HS-27A (cell line): ENCODE measurements at regions not wholly inside any gene's neighbourhood (a gene's known extent, or its start where the extent isn't known, plus 50 kb on each side); places are given as distances from the start of the nearest gene placed in this dataset.
"Not testable (repeated sequence)": the region's sequence is repeated elsewhere in the genome, so short reads cannot be mapped to it uniquely, and the experiment has no call there.

Experiments
- DNase-seq: peaks from one replicate; pipeline ENCODE4 v3.0.0-alpha.2; 2012; ENCODE audit warnings: low read depth, missing footprints

GRCh38 chr2:228516019-228516418, 334.5 kb upstream of the SPHKAP start:
- DNase-seq = no peak

GRCh38 chr2:228513480-228513879, 332.0 kb upstream of the SPHKAP start:
- DNase-seq = not testable (repeated sequence)

- DNase-seq = no peak
These were observed 327.5 kb upstream of the SPHKAP start for GRCh38 chr2:228509021-228509420.

GRCh38 chr2:228507870-228508269, 326.4 kb upstream of the SPHKAP start:
- DNase-seq = no peak

GRCh38 chr2:228507231-228507824, 325.8 kb upstream of the SPHKAP start:
- no peak for DNase-seq

GRCh38 chr2:228503731-228504130, 322.2 kb upstream of the SPHKAP start:
- no peak for DNase-seq

- no peak for DNase-seq
These were observed 312.4 kb upstream of the SPHKAP start for GRCh38 chr2:228493852-228494251.

- no peak for DNase-seq
These were observed 297.5 kb upstream of the SPHKAP start for GRCh38 chr2:228479014-228479413.

- DNase-seq = no peak
These were observed 293.0 kb upstream of the SPHKAP start for GRCh38 chr2:228474466-228474865.

- DNase-seq = no peak
These were observed 288.2 kb upstream of the SPHKAP start for GRCh38 chr2:228469721-228470120.

- DNase-seq = no peak
These were observed 285.4 kb upstream of the SPHKAP start for GRCh38 chr2:228466851-228467250.

GRCh38 chr2:228465408-228465807, 283.9 kb upstream of the SPHKAP start:
- DNase-seq = no peak

GRCh38 chr2:228458364-228458763, 276.9 kb upstream of the SPHKAP start:
- DNase-seq = no peak

- no peak for DNase-seq
These were observed 265.9 kb upstream of the SPHKAP start for GRCh38 chr2:228447266-228447915.

GRCh38 chr2:228446734-228447133, 265.2 kb upstream of the SPHKAP start:
- no peak for DNase-seq

GRCh38 chr2:228444161-228444560, 262.7 kb upstream of the SPHKAP start:
- DNase-seq = no peak

- no peak for DNase-seq
These were observed 252.2 kb upstream of the SPHKAP start for GRCh38 chr2:228433721-228434120.

- no peak for DNase-seq
These were observed 250.6 kb upstream of the SPHKAP start for GRCh38 chr2:228432116-228432515.

GRCh38 chr2:228430986-228431385, 249.5 kb upstream of the SPHKAP start:
- DNase-seq = no peak

GRCh38 chr2:228426502-228427216, 245.2 kb upstream of the SPHKAP start:
- DNase-seq = no peak

GRCh38 chr2:228425411-228426060, 244.0 kb upstream of the SPHKAP start:
- not testable (repeated sequence) for DNase-seq

GRCh38 chr2:228417956-228418355, 236.5 kb upstream of the SPHKAP start:
- DNase-seq = no peak

- DNase-seq = no peak
These were observed 236.0 kb upstream of the SPHKAP start for GRCh38 chr2:228417526-228417925.
